Endodermal cell (in vitro differentiated cells): ENCODE measurements at regions not wholly inside any gene's neighbourhood (a gene's known extent, or its start where the extent isn't known, plus 50 kb on each side); places are given as distances from the start of the nearest gene placed in this dataset.

Experiments
- DNase-seq: peaks from one replicate; pipeline ENCODE4 v3.0.0-alpha.2; 2017
- H3K27ac ChIP-seq: 2 replicates; pipeline ENCODE4 v1.5.1; 2013; ENCODE audit warnings: mild to moderate bottlenecking, low read depth, low read length, moderate library complexity
- H3K27me3 ChIP-seq: 2 replicates; pipeline ENCODE4 v1.6.1; 2013; ENCODE audit warnings: mild to moderate bottlenecking, low read length, moderate library complexity; ENCODE audit not compliant: insufficient read depth, control insufficient read depth, poor library complexity, severe bottlenecking
- H3K36me3 ChIP-seq: 2 replicates; pipeline ENCODE4 v1.7.0; 2013; ENCODE audit warnings: mild to moderate bottlenecking, low read length, moderate library complexity; ENCODE audit not compliant: control insufficient read depth, insufficient read depth
- H3K4me1 ChIP-seq: one replicate; pipeline ENCODE4 v1.7.0; 2013; ENCODE audit warnings: low read length; ENCODE audit not compliant: control insufficient read depth, insufficient read depth
- H3K4me3 ChIP-seq: 2 replicates; pipeline ENCODE4 v1.5.1; 2013; ENCODE audit warnings: mild to moderate bottlenecking, low read length, moderate library complexity
- H3K9ac ChIP-seq: 2 replicates; pipeline ENCODE4 v1.6.1; 2013; ENCODE audit warnings: mild to moderate bottlenecking, low read length, moderate library complexity; ENCODE audit not compliant: poor library complexity, severe bottlenecking; ENCODE audit errors: extremely low read depth
- H3K9me3 ChIP-seq: 2 replicates; pipeline ENCODE4 v1.6.1; 2013; ENCODE audit warnings: mild to moderate bottlenecking, low read length, moderate library complexity; ENCODE audit not compliant: control insufficient read depth
- H3K27ac Mint-ChIP-seq: 2 replicates; pipeline ENCODE4 v1.8.0; 2020; ENCODE audit warnings: mixed read lengths
- H3K27me3 Mint-ChIP-seq: 2 replicates; pipeline ENCODE4 v1.8.0; 2021; ENCODE audit warnings: mild to moderate bottlenecking, mixed read lengths; ENCODE audit not compliant: insufficient read depth
- H3K36me3 Mint-ChIP-seq: 2 replicates; pipeline ENCODE4 v1.8.0; 2020; ENCODE audit warnings: low read depth, mixed read lengths
- H3K4me1 Mint-ChIP-seq: 2 replicates; pipeline ENCODE4 v1.8.0; 2020; ENCODE audit warnings: mixed read lengths
- H3K4me3 Mint-ChIP-seq: 2 replicates; pipeline ENCODE4 v1.8.0; 2020; ENCODE audit warnings: mild to moderate bottlenecking, moderate library complexity, mixed read lengths
- H3K9me3 Mint-ChIP-seq: 2 replicates; pipeline ENCODE4 v1.8.0; 2020; ENCODE audit warnings: mild to moderate bottlenecking, mixed read lengths
- CTCF ChIP-seq: fragments of 200-600 bp; sonication (generic); conservative IDR thresholded peaks from 2 replicates; pipeline ENCODE4 v1.5.0; 2021; ENCODE audit warnings: antibody characterized with exemption, mild to moderate bottlenecking
- WGBS, 2 experiments: methylation state at CpG; one replicate each; pipeline versions ENCODE4 v1.1.5 to v1.1.7; 2013; ENCODE audit warnings: missing lambda C conversion rate in 2 of 2, mixed read lengths in 1 of 2; ENCODE audit not compliant: insufficient coverage in 1 of 2, insufficient read length in 1 of 2; 5-methylcytosine and 5-hydroxymethylcytosine counted together

GRCh38 chr18:78774741-78775141 lies 204.9 kb upstream of the SALL3 start:
- 93 to 95% methylated on average over 16 to 22 of the region's 22 CpGs for WGBS, 2 experiments
- H3K4me1 Mint-ChIP-seq = peaks cover 10% of the 10 kb centered on the region

GRCh38 chr18:78776151-78776550 lies 203.5 kb upstream of the SALL3 start:
- Histone ChIP-seq H3K27me3 (no peaks in the 10 kb centered on the region), H3K27ac (no peak overlapping the region), H3K4me1 (no peaks in the 10 kb centered on the region), H3K36me3 (no peaks in the 10 kb centered on the region), H3K9ac (no peak overlapping the region), H3K4me3 (no peak overlapping the region), H3K9me3 (no peaks in the 10 kb centered on the region)
- DNase-seq = no peak
- H3K4me1 Mint-ChIP-seq = no peaks in the 10 kb centered on the region
- no peak for TF ChIP-seq CTCF
- H3K27ac Mint-ChIP-seq = no peak overlapping the region
- no peaks in the 10 kb centered on the region for H3K27me3 Mint-ChIP-seq
- no peaks in the 10 kb centered on the region for H3K9me3 Mint-ChIP-seq
- 87% methylated on average over 5 of the region's 5 CpGs; no CpG with 5 or more reads in 1 of the 2 experiments for WGBS, 2 experiments
- no peaks in the 10 kb centered on the region for H3K36me3 Mint-ChIP-seq
- H3K4me3 Mint-ChIP-seq = no peak overlapping the region

More at GRCh38 chr18:78774741-78775141, 204.9 kb upstream of the SALL3 start:
- H3K27ac ChIP-seq = no peak overlapping the region
- no peaks in the 10 kb centered on the region for H3K36me3 Mint-ChIP-seq
- H3K4me1 ChIP-seq = no peaks in the 10 kb centered on the region
- no peaks in the 10 kb centered on the region for H3K27me3 ChIP-seq
- H3K9me3 ChIP-seq = no peaks in the 10 kb centered on the region
- H3K27me3 Mint-ChIP-seq = no peaks in the 10 kb centered on the region
- no peak overlapping the region for H3K9ac ChIP-seq
- no peak for DNase-seq
- H3K36me3 ChIP-seq = no peaks in the 10 kb centered on the region
- H3K27ac Mint-ChIP-seq = no peak overlapping the region
- H3K4me3 Mint-ChIP-seq = no peak overlapping the region
- H3K4me3 ChIP-seq = no peak overlapping the region
- H3K9me3 Mint-ChIP-seq = no peaks in the 10 kb centered on the region
- no peak for TF ChIP-seq CTCF

DNA sequence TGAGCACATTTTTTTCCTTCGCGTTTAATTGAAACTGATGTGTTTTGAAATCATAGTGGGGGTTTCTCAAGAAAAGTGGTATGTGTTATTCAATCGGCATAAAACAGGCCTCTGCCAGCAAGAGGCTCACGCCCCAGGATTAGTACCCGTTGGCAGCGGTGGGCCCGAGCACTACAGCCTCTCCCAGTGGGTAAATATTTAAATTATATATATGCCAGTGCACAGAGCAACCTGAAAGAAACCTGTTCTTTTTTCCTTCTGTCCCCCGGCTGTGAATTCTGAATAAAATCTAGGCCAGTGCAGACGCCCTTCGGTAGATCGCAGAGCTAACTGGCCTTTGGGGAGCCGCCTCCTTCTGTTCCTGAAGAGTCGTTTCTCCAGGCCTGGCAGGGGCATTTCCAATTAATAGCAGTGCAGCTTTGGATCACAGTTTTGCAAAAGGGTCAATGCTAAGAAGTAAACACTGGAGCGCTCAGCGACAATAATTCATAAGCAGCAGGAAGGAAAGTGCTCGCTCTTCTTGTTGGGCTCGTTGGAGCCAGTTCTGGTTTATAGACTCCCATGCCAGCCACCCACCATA lies 202.8 kb upstream of the SALL3 start:
- no peaks in the 10 kb centered on the region for H3K4me1 Mint-ChIP-seq
- H3K4me3 ChIP-seq = no peak overlapping the region
- no peak overlapping the region for H3K27ac Mint-ChIP-seq
- no peak overlapping the region for H3K27ac ChIP-seq
- no peaks in the 10 kb centered on the region for H3K27me3 ChIP-seq
- H3K27me3 Mint-ChIP-seq = no peaks in the 10 kb centered on the region
- H3K9ac ChIP-seq = no peak overlapping the region
- H3K36me3 ChIP-seq = no peaks in the 10 kb centered on the region
- TF ChIP-seq CTCF = no peak
- H3K36me3 Mint-ChIP-seq = no peaks in the 10 kb centered on the region
- H3K4me1 ChIP-seq = no peaks in the 10 kb centered on the region
- no peak overlapping the region for H3K4me3 Mint-ChIP-seq
- H3K9me3 ChIP-seq = no peaks in the 10 kb centered on the region
- 93 to 95% methylated on average over 11 to 17 of the region's 17 CpGs for WGBS, 2 experiments
- no peaks in the 10 kb centered on the region for H3K9me3 Mint-ChIP-seq
- no peak for DNase-seq
